ENCODE measurements at regions not wholly inside any gene's neighbourhood (a gene's known extent, or its start where the extent isn't known, plus 50 kb on each side); places are given as distances from the start of the nearest gene placed in this dataset.

DNA sequence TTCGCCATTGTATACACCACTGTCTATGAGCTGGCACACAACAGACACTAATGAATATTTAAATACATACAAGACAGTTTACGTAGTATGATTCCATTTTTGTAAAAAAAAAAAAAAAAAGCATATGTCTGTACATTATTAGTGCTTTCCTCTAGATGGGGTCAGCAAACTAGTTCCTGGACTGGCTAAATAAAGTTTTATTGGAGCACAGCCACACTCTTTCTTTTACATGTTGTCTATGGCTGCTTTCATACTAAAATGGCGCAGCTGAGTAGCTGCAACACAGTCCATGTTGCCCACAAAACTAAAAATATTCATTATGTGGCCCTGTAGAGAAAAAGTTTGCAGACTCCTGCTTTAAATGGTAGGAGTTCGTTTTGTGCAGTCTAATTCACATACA lies 70.7 kb upstream of the FRMD4B start:
- TF ChIP-seq, protein P1, sequence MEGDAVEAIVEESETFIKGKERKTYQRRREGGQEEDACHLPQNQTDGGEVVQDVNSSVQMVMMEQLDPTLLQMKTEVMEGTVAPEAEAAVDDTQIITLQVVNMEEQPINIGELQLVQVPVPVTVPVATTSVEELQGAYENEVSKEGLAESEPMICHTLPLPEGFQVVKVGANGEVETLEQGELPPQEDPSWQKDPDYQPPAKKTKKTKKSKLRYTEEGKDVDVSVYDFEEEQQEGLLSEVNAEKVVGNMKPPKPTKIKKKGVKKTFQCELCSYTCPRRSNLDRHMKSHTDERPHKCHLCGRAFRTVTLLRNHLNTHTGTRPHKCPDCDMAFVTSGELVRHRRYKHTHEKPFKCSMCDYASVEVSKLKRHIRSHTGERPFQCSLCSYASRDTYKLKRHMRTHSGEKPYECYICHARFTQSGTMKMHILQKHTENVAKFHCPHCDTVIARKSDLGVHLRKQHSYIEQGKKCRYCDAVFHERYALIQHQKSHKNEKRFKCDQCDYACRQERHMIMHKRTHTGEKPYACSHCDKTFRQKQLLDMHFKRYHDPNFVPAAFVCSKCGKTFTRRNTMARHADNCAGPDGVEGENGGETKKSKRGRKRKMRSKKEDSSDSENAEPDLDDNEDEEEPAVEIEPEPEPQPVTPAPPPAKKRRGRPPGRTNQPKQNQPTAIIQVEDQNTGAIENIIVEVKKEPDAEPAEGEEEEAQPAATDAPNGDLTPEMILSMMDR (IDR thresholded peaks at IDR 0.05) = no peak
- TF ChIP-seq EP300 (IDR thresholded peaks at IDR 0.05) = no peak
- TF ChIP-seq POLR2A (IDR thresholded peaks at IDR 0.05) = no peak
